Activated T-cell treated with anti-CD3 and anti-CD28 coated beads, Interleukin-2, amount 50 U/mL, for 72 hours (primary cell): ENCODE measurements at regions not wholly inside any gene's neighbourhood (a gene's known extent, or its start where the extent isn't known, plus 50 kb on each side); places are given as distances from the start of the nearest gene placed in this dataset.

Experiments used
- ATAC-seq, 2 donors: fragments of 150-1000 bp; cut with Tn5 transposase; replicated peaks in 1 of 2; 2 replicates each; pipeline ENCODE4 v1.10.0; 2021; ENCODE audit warnings: moderate library complexity in 2 of 2, mild to moderate bottlenecking in 1 of 2
- DNase-seq, 2 donors: peaks; one replicate each; pipeline ENCODE4 v3.0.0; 2021 to 2022; ENCODE audit warnings: mixed read lengths in 1 of 2
- H3K27ac Mint-ChIP-seq: one replicate; pipeline ENCODE4 v1.8.0; 2022; ENCODE audit warnings: mild to moderate bottlenecking, moderate library complexity, mixed read lengths
- H3K27me3 Mint-ChIP-seq: one replicate; pipeline ENCODE4 v1.8.0; 2022; ENCODE audit warnings: low read depth, mixed read lengths
- H3K36me3 Mint-ChIP-seq, 2 donors: one replicate each; pipeline ENCODE4 v1.8.0; 2022; ENCODE audit warnings: mixed read lengths in 2 of 2, mild to moderate bottlenecking in 1 of 2; ENCODE audit not compliant: insufficient read depth in 2 of 2
- H3K4me1 Mint-ChIP-seq: one replicate; pipeline ENCODE4 v1.8.0; 2022; ENCODE audit warnings: low read depth, mixed read lengths
- H3K4me3 Mint-ChIP-seq, 2 donors: one replicate each; pipeline ENCODE4 v1.8.0; 2022; ENCODE audit warnings: mild to moderate bottlenecking in 2 of 2, mixed read lengths in 2 of 2, moderate library complexity in 2 of 2
- H3K9me3 Mint-ChIP-seq, 2 donors: one replicate each; pipeline ENCODE4 v1.8.0; 2022; ENCODE audit warnings: mixed read lengths in 2 of 2

DNA sequence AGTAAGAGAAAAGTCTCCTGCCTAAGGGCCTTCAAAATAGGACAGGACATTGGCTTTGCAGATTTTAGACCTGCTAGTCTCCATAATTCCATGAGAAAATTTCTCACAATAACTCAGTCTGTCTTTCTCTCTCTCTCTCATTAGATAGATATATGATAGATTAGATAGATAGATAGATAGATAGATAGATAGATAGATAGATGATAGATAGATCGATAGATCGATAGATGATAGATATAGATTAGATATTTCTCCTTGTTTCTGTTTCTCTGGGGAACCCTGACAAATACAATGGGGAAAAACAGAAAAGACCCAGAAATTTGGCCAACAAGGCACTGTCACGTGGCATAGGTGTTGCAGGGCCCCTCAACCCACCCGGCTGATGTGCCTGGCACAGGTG is 84.4 kb upstream of the ALDH1B1 start:
- no peak for ATAC-seq
- Mint-ChIP-seq H3K9me3 (no peaks in the 10 kb centered on the region), H3K4me3 (no peak overlapping the region), H3K36me3 (no peaks in the 10 kb centered on the region), H3K4me1 (no peaks in the 10 kb centered on the region), H3K27me3 (no peaks in the 10 kb centered on the region), H3K27ac (no peak overlapping the region)
- no peak for DNase-seq

DNA sequence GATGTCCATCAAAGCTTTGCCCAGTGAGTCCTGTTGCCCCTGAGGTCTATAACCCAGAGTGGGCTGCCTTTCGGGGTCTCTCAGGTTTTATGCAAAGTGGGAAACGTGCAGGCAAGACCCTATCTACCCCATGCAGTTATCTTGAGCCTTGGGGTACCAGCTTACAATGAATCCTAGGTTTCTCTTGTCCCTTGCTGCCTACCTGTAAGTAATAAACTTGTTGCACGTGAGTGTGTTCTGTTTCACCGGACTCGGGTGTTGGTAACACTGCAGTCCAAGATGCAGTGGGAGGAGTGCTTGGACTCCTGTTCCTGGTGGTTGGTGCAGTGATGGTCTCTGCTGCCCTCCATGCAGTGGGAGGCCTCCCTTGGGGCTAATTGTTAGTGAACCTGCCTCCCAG is 85.6 kb upstream of the ALDH1B1 start:
- Mint-ChIP-seq H3K27me3 (no peaks in the 10 kb centered on the region), H3K27ac (no peak overlapping the region), H3K4me3 (no peak overlapping the region), H3K4me1 (no peaks in the 10 kb centered on the region), H3K36me3 (no peaks in the 10 kb centered on the region), H3K9me3 (no peaks in the 10 kb centered on the region)
- ATAC-seq: no peak
- no peak for DNase-seq

DNA sequence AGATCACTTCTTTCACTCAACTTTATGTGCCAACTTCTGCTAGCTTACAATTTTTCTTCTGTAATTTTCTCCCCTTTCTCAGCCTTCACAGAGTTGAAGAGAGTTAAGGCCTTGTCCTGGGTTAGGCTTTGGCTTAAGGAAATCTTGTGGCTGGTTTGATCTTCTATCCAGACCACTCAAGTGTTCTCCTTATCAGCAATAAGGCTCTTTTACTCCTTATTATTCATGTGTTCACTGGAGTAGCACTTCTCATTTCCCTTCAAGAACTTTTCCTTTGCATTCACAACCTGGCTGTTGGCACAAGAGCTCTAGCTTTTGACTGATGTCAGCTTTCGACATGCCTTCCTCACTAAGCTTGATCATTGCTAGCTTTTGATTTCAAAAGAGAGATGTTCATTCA is 86.9 kb upstream of the ALDH1B1 start:
- H3K4me3 Mint-ChIP-seq: no peak overlapping the region
- no peaks in the 10 kb centered on the region for H3K36me3 Mint-ChIP-seq
- DNase-seq (no peak), ATAC-seq (no peak)
- H3K9me3 Mint-ChIP-seq: no peaks in the 10 kb centered on the region
- H3K4me1 Mint-ChIP-seq: no peaks in the 10 kb centered on the region
- H3K27ac Mint-ChIP-seq: no peak overlapping the region
- H3K27me3 Mint-ChIP-seq: no peaks in the 10 kb centered on the region

DNA sequence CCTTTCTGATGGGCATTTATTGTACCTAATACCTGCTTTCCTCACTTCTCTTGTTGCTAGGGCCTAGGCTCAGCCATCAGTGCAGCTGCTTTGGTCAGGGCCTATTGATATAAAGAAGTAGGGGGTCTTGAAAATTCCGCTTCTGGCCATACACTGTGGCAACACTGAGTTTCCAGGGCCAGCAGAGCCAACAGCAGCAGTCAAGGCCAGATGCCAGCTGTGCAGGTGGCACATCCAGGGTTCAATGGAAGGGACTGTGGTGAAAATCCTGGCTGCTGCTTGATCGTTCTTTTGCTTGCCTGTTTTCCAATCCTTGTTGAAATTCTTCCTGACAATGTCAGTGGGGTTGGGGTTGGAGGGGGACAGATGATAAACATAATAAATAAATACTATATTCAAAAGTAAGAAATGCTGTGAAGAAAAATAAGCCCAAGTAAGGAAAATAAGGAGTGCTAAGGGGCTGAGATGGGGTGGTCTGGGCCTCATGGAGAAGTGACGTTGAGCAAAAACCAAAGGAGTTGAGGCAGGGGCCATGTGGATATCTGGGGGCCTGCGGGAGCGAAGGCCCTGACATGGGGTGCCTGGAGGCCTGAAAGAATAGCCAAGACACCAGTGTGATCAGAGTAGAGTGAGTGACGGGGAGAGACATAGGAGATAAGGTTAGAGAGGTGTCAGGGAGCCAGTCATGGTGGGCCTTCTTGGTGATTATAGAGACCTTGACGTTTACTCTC is 91.0 kb upstream of the ALDH1B1 start:
- Mint-ChIP-seq H3K27ac (no peak overlapping the region), H3K4me1 (no peaks in the 10 kb centered on the region), H3K4me3 (no peak overlapping the region), H3K36me3 (no peaks in the 10 kb centered on the region), H3K9me3 (no peaks in the 10 kb centered on the region), H3K27me3 (no peaks in the 10 kb centered on the region)
- DNase-seq (no peak), ATAC-seq (no peak)

DNA sequence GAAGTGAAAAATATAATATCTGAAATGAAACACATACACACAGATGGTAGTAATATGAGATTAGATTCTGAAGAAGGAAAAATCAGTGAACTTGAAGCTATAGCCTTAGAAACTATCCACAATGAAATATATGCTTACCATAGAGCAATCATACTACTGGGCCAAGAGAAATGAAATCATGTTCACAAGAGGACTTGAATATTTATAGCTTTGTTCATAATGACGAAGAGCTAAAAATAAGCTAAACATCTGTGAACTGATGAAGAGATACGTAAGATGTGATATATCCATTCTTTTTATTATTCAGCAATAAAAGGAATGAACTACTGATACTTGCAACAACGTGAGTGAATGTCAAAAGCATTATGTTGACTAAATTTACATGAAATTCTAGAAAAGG is 92.6 kb upstream of the ALDH1B1 start:
- DNase-seq: no peak
- no peaks in the 10 kb centered on the region for H3K4me1 Mint-ChIP-seq
- H3K27ac Mint-ChIP-seq: no peak overlapping the region
- ATAC-seq: no peak
- H3K9me3 Mint-ChIP-seq: no peaks in the 10 kb centered on the region
- H3K27me3 Mint-ChIP-seq: no peaks in the 10 kb centered on the region
- no peak overlapping the region for H3K4me3 Mint-ChIP-seq
- H3K36me3 Mint-ChIP-seq: no peaks in the 10 kb centered on the region

DNA sequence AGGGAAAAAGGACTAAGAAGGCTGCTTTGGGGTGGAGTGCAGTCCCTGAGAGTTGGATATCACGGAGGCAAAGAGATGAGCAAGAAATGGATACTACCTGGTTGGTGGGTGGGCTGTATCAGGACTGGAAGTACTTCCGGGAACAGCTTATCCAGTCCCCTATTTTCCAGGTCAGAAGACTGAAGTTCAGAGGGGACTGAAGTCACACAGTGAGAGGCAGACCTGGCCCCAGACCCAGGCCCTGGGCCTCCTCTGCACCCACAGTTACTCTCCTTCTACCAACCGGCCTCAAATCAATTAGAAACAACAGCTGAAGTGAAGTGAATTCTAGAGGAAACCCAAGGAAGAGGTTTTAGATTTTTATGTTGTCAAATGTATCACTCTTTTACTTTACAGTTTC is 93.6 kb upstream of the ALDH1B1 start:
- DNase-seq (no peak), ATAC-seq (no peak)
- Mint-ChIP-seq H3K36me3 (no peaks in the 10 kb centered on the region), H3K4me1 (no peaks in the 10 kb centered on the region), H3K4me3 (no peak overlapping the region), H3K27me3 (no peaks in the 10 kb centered on the region), H3K9me3 (no peaks in the 10 kb centered on the region), H3K27ac (no peak overlapping the region)

DNA sequence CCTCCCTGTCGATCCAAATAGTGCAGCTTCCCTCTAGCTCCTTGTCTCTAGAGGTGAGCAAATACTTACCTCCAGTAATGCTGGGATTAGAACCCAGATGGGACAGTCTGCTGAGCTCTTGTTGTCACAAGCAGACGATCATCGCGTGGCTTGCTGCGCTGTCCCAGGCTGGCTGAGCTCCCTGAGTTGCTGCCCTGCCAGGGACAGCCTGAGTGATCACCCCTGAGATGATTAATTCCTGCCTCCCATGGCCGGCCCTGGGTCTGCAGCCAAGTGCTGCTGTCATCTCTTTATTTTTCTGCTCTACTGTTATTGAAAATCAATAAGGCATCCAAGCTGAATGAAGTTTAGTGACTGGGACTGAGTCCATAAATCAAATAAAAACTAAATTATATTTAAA is 94.0 kb upstream of the ALDH1B1 start:
- H3K9me3 Mint-ChIP-seq: no peaks in the 10 kb centered on the region
- H3K4me3 Mint-ChIP-seq: no peak overlapping the region

DNA sequence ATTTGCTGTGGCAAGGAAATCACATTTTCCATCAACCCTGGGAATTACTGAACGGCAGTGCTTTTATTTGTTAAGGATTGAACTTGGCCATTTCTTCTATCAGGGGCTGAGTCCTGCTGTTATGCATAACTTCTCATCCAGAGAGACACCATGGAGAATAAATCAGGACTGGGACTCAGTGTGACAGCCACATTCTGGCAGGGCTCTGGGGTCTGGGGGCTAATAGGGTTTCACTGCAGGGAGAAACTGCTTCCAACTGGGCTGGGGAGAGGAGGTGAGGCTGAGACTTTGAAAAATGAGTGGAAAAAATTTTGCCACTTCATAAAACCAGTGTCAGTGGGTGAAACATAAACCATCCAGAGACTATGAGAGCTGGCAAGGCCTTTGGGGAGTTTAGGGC is 95.7 kb upstream of the ALDH1B1 start:
- H3K36me3 Mint-ChIP-seq: no peaks in the 10 kb centered on the region
- H3K27ac Mint-ChIP-seq: no peak overlapping the region
- no peaks in the 10 kb centered on the region for H3K4me1 Mint-ChIP-seq
- no peak for DNase-seq
- no peak for ATAC-seq
- no peaks in the 10 kb centered on the region for H3K27me3 Mint-ChIP-seq
- H3K4me3 Mint-ChIP-seq: no peak overlapping the region
- H3K9me3 Mint-ChIP-seq: no peaks in the 10 kb centered on the region

More for the DNA sequence above, 94.0 kb upstream of the ALDH1B1 start:
- Mint-ChIP-seq H3K4me1 (no peaks in the 10 kb centered on the region), H3K27me3 (no peaks in the 10 kb centered on the region), H3K27ac (no peak overlapping the region), H3K36me3 (no peaks in the 10 kb centered on the region)
- no peak for DNase-seq
- ATAC-seq: no peak

DNA sequence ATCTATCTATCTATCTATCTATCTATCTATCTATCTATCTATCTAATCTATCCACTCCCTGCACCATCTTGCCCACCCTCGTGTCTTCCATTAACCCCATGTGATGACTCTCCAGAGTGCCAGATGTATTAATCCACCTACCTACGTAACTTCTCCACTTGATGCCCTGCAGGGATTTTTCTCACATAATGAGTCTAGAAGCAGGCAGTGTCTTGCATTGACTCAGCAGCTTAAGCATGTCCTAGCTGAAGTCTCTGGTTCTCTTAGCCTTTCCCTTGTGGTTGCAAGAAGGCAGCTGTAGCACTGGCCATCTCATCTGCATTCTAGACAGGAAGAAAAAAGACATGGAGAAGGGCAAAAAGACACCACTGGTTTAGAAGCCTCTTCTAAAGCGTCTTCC is 96.7 kb upstream of the ALDH1B1 start:
- no peak for DNase-seq
- Mint-ChIP-seq H3K9me3 (no peaks in the 10 kb centered on the region), H3K27ac (no peak overlapping the region), H3K36me3 (no peaks in the 10 kb centered on the region), H3K27me3 (no peaks in the 10 kb centered on the region), H3K4me3 (no peak overlapping the region), H3K4me1 (no peaks in the 10 kb centered on the region)
- ATAC-seq: no peak

DNA sequence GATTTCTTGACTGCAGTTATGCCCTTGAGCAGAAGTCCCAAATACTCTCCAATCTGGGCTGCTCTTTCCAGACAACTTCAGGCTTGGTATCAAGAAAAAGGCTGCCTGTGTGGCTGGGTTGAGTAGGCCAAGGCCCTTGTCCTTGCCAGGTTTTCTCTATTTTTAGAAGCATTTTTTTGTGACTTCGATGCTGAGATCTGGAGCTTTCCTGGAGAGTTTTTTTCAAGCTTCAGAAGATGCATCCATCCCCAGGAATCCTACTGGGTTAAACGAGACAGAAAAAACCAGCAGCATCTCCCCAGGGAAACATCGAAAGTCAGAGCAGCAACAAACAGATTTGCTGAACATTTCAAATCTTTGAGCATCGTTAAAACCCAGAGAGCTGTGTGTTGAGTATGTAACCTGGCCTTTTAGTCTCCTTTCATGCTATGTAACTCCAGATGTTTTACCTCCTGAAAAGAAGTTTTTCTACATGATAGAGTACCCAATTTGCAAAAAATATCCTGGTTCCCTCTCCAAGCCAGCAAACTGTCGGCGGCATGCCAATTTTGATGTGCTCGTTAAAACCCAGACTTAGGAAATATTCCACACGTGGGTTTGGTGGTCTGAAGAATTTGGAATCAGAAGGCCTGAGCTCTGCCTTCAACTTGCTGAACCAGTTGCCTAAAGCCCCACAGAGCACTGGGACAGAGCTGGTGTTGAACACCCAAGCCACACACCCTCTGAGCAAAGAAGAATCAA is 98.1 kb upstream of the ALDH1B1 start:
- H3K4me3 Mint-ChIP-seq: no peak overlapping the region
- H3K27me3 Mint-ChIP-seq: no peaks in the 10 kb centered on the region
- no peaks in the 10 kb centered on the region for H3K36me3 Mint-ChIP-seq
- H3K4me1 Mint-ChIP-seq: no peaks in the 10 kb centered on the region
- DNase-seq: no peak
- no peak for ATAC-seq
- no peaks in the 10 kb centered on the region for H3K9me3 Mint-ChIP-seq
- H3K27ac Mint-ChIP-seq: no peak overlapping the region

DNA sequence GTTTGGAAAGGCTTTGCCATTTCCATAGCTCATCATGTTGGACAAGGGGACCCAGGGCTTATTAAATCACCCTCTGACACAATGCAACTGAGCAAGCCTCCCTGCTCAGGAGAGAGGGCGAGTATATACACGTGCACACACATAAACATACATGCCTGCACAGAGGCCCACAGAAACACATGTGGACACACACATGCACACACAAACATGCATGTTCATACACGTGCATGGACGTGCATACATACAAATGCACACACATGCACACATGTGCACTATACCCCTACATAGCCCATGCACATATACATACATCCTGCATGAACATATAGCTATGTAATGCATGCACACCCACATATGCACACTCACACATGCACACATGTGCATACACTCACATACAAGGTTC is 99.5 kb upstream of the ALDH1B1 start:
- Mint-ChIP-seq H3K4me1 (peaks cover 4% of the 10 kb centered on the region), H3K27me3 (no peaks in the 10 kb centered on the region), H3K27ac (no peak overlapping the region), H3K4me3 (no peak overlapping the region), H3K9me3 (no peaks in the 10 kb centered on the region), H3K36me3 (no peaks in the 10 kb centered on the region)
- DNase-seq: no peak
- no peak for ATAC-seq

DNA sequence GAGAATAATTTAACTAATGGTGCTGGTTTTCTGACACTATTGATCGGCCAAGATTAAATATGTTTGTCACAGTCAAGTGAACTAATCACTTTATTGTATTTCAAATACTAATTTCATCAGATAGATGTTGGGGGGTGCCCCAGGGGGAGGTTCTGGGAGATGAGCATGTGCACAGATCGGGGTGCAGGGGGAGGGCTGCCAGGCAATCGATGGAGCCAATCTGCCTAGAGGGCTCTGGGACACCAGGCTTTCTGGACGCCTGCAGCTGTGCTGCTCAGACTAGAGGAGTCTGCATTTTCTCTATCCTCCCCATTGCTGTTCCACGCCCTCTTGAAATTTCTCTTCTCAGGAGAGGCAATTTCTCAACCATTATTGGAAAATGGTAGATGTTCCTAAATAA is 100.0 kb upstream of the ALDH1B1 start:
- Mint-ChIP-seq H3K4me3 (no peak overlapping the region), H3K9me3 (no peaks in the 10 kb centered on the region), H3K27ac (no peak overlapping the region), H3K36me3 (no peaks in the 10 kb centered on the region), H3K4me1 (peaks cover 4% of the 10 kb centered on the region), H3K27me3 (no peaks in the 10 kb centered on the region)
- ATAC-seq (no peak), DNase-seq (no peak)

DNA sequence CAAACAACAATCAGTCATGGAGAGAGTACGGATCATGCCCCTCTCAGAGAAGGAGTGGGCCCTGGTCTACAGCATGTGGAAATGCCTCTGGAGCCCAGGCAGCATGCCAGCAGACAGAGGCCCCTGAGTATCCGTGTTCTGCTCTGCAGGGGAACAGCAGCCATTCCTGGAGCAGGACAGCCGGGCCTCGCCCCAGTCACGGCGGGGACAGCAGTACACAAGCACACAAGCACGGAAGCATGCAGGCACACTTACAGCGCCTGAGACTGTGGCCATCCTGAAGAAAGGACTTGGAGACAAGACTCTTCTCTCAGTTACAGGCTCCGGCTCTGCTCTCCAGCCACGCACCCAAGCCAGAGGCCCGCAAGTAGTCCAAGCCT is 102.6 kb upstream of the ALDH1B1 start:
- H3K9me3 Mint-ChIP-seq: no peaks in the 10 kb centered on the region
- no peak overlapping the region for H3K4me3 Mint-ChIP-seq
- no peaks in the 10 kb centered on the region for H3K27me3 Mint-ChIP-seq
- DNase-seq (no peak), ATAC-seq (no peak)
- H3K36me3 Mint-ChIP-seq: no peaks in the 10 kb centered on the region
- H3K4me1 Mint-ChIP-seq: peaks cover 4% of the 10 kb centered on the region
- H3K27ac Mint-ChIP-seq: no peak overlapping the region
